ENCODE measurements at regions not wholly inside any gene's neighbourhood (a gene's known extent, or its start where the extent isn't known, plus 50 kb on each side); places are given as distances from the start of the nearest gene placed in this dataset.

- no peak for DNase-seq (ENCODE audit: low read depth)
- no peak overlapping the region for H3K4me3 ChIP-seq (ENCODE audit: low read depth, low read length)
These were observed 57.9 kb upstream of the TEX13D start for GRCh38 chrX:124274438-124275181.

GRCh38 chrX:124275182-124275894 lies 57.1 kb upstream of the TEX13D start:
- DNase-seq (ENCODE audit: low read depth) = no peak

GRCh38 chrX:124280294-124280902 lies 52.1 kb upstream of the TEX13D start:
- H3K4me3 ChIP-seq (ENCODE audit: low read depth, low read length) = no peak overlapping the region
- DNase-seq (ENCODE audit: low read depth) = no peak

More at GRCh38 chrX:124275182-124275894, 57.1 kb upstream of the TEX13D start:
- no peak overlapping the region for H3K4me3 ChIP-seq (ENCODE audit: low read depth, low read length)

- H3K4me3 ChIP-seq (ENCODE audit: low read depth, low read length) = no peak overlapping the region
- no peak for DNase-seq (ENCODE audit: low read depth)
These were observed 49.9 kb upstream of the TEX13D start for GRCh38 chrX:124282580-124282979.
